Activated CD4-positive, alpha-beta memory T cell treated with anti-CD3 and anti-CD28 coated beads for 36 hours (primary cell): ENCODE measurements at regions not wholly inside any gene's neighbourhood (a gene's known extent, or its start where the extent isn't known, plus 50 kb on each side); places are given as distances from the start of the nearest gene placed in this dataset.
"Not testable (repeated sequence)": the region's sequence is repeated elsewhere in the genome, so short reads cannot be mapped to it uniquely, and the experiment has no call there.

Experiments
- CTCF ChIA-PET: fragments of 350-600 bp; sonication (Branson Sonifier 250); formaldehyde crosslinking; loops from one replicate; lab custom pipeline; 2021; ENCODE audit warnings: antibody characterized with exemption, inconsistent platforms; lab: Charles Lee
- POLR2A ChIA-PET: fragments of 350-600 bp; sonication (Branson Sonifier 250); formaldehyde crosslinking; loops from one replicate; lab custom pipeline; 2021; ENCODE audit warnings: antibody characterized with exemption; lab: Charles Lee
- DNase-seq: peaks from one replicate; pipeline ENCODE4 v3.0.0-alpha.2; 2020
- H3K27ac Mint-ChIP-seq: one replicate; pipeline ENCODE4 v1.8.0; 2021; ENCODE audit warnings: mixed read lengths
- H3K27me3 Mint-ChIP-seq: one replicate; pipeline ENCODE4 v1.8.0; 2021; ENCODE audit warnings: mixed read lengths
- H3K36me3 Mint-ChIP-seq: one replicate; pipeline ENCODE4 v1.8.0; 2021; ENCODE audit warnings: mixed read lengths
- H3K4me1 Mint-ChIP-seq: one replicate; pipeline ENCODE4 v1.8.0; 2021; ENCODE audit warnings: low read depth, mixed read lengths
- H3K4me3 Mint-ChIP-seq: one replicate; pipeline ENCODE4 v1.8.0; 2021; ENCODE audit warnings: mild to moderate bottlenecking, mixed read lengths
- H3K9me3 Mint-ChIP-seq: one replicate; pipeline ENCODE4 v1.8.0; 2021; ENCODE audit warnings: mixed read lengths
- intact Hi-C: fragments of 100-400 bp; cut with micrococcal nuclease; formaldehyde crosslinking; loops from one replicate; pipeline ENCODE4 v1.15.1; 2023

DNA sequence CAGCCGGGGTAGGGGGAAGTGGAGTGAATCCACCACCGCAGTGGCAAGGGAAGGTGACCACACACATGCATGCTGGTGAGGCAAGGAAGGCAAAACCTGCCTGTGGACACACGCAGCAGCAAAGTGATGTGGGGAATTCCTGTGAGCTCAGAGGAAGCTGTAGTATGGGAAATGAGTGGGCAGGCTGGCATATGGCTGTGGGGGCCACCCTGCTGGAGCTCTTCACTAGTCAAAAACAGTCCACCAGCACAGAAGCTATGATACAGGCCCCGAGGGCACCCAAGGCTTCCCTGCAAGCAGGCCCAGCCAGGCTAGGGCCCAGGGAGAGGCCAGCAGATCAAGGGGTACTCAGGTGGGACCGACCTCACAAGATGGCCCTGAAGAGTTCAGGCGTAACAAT lies 239.1 kb downstream of the CHM start:
- H3K9me3 Mint-ChIP-seq: peaks cover 26% of the 10 kb centered on the region
- no peaks in the 10 kb centered on the region for H3K4me1 Mint-ChIP-seq
- no peaks in the 10 kb centered on the region for H3K36me3 Mint-ChIP-seq
- no peaks in the 10 kb centered on the region for H3K27me3 Mint-ChIP-seq
- ChIA-PET CTCF (no interaction called here), POLR2A (no interaction called here)
- H3K4me3 Mint-ChIP-seq: no peak overlapping the region
- intact Hi-C loops: no loop called here
- no peak overlapping the region for H3K27ac Mint-ChIP-seq
- DNase-seq: no peak

- H3K4me3 Mint-ChIP-seq, H3K27ac Mint-ChIP-seq, DNase-seq, H3K9me3 Mint-ChIP-seq, CTCF ChIA-PET, H3K4me1 Mint-ChIP-seq, H3K36me3 Mint-ChIP-seq, intact Hi-C loops, H3K27me3 Mint-ChIP-seq, POLR2A ChIA-PET: not testable (repeated sequence)
Measured at GRCh38 chrX:85772391-85772790, 275.0 kb downstream of the CHM start.

DNA sequence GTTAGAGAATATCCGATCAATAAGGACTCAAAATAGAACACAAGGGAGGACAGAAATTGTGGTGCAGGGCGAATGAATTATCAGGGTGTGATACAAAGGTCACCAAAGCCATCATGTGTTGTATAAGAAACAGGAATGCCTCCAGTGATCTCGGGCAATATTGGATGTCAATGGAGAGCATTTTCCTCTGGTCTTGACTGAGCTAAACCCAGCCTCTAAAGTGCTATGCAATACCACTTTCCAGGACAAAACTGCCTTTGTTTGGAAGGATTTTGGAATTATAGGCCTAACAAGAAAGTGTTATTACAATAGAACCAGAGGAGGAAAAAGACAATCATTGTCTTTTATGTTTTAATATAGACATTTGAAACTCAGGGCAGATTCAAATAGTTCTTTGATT lies 281.7 kb downstream of the CHM start:
- intact Hi-C loops: no loop called here
- H3K27me3 Mint-ChIP-seq: no peaks in the 10 kb centered on the region
- ChIA-PET POLR2A (no interaction called here), CTCF (no interaction called here)
- no peak for DNase-seq
- no peak overlapping the region for H3K4me3 Mint-ChIP-seq
- H3K27ac Mint-ChIP-seq: no peak overlapping the region
- no peaks in the 10 kb centered on the region for H3K9me3 Mint-ChIP-seq
- H3K4me1 Mint-ChIP-seq: no peaks in the 10 kb centered on the region
- no peaks in the 10 kb centered on the region for H3K36me3 Mint-ChIP-seq

GRCh38 chrX:85723025-85723424 lies 324.3 kb downstream of the CHM start:
- H3K27me3 Mint-ChIP-seq, H3K4me1 Mint-ChIP-seq, H3K27ac Mint-ChIP-seq, CTCF ChIA-PET, intact Hi-C loops, H3K4me3 Mint-ChIP-seq, POLR2A ChIA-PET, DNase-seq, H3K9me3 Mint-ChIP-seq, H3K36me3 Mint-ChIP-seq: not testable (repeated sequence)

- H3K4me3 Mint-ChIP-seq, intact Hi-C loops, POLR2A ChIA-PET, H3K27ac Mint-ChIP-seq, H3K36me3 Mint-ChIP-seq, DNase-seq, H3K27me3 Mint-ChIP-seq, H3K9me3 Mint-ChIP-seq, CTCF ChIA-PET, H3K4me1 Mint-ChIP-seq: not testable (repeated sequence)
Measured at GRCh38 chrX:85703233-85703632, 323.8 kb upstream of the POF1B start.

DNA sequence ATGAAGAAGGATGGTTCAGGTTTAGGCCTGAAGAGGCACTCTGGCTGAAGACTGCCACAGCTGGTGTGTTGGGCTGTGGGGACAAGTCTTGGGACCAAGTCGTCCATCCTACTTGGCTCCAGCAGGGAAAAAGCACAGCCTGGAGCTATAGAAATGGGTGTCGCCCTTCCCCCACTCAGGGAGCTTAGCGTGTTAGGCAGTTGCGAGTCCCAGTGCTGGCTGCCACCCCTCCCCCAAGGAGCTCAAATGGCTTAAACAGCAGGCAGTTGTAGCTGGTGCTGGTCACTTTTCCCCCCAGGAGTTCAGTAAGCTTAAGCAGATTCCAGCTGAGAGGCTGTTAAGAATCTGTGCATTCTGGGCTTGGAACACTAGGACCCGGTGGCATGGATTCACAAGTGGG lies 319.5 kb upstream of the POF1B start:
- no peaks in the 10 kb centered on the region for H3K36me3 Mint-ChIP-seq
- H3K9me3 Mint-ChIP-seq: peaks cover 10% of the 10 kb centered on the region
- CTCF ChIA-PET: no interaction called here
- intact Hi-C loops: no loop called here
- H3K4me3 Mint-ChIP-seq: no peak overlapping the region
- H3K27ac Mint-ChIP-seq: no peak overlapping the region
- no peaks in the 10 kb centered on the region for H3K27me3 Mint-ChIP-seq
- POLR2A ChIA-PET: no interaction called here
- H3K4me1 Mint-ChIP-seq: no peaks in the 10 kb centered on the region
- no peak for DNase-seq

DNA sequence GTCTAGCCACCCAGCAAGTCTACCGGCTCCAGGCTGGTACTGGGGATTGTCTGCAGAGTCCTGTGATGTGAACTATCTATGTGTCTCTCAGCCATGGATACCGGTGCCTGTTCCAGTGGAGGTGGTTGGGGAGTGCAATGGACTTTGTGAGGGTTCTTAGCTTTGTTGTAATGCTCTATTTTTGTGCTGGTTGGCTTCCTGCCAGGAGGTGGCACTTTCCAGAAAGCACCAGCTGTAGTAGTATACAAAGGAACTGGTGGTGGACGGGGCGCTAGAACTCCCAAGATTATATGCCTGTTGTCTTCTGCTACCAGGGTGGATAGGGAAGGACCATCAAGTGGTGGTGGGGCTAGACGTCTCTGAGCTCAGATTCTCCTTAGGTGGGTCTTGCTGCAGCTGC lies 306.4 kb upstream of the POF1B start:
- CTCF ChIA-PET: no interaction called here

GRCh38 chrX:85666471-85666870 lies 287.0 kb upstream of the POF1B start:
- ChIA-PET CTCF (no interaction called here), POLR2A (no interaction called here)
- DNase-seq: no peak
- Mint-ChIP-seq H3K4me1 (no peaks in the 10 kb centered on the region), H3K27me3 (no peaks in the 10 kb centered on the region), H3K9me3 (peaks cover 2% of the 10 kb centered on the region), H3K36me3 (no peaks in the 10 kb centered on the region), H3K27ac (no peak overlapping the region), H3K4me3 (no peak overlapping the region)
- intact Hi-C loops: no loop called here

More for the DNA sequence above, 306.4 kb upstream of the POF1B start:
- peaks cover 6% of the 10 kb centered on the region for H3K9me3 Mint-ChIP-seq
- no peak overlapping the region for H3K27ac Mint-ChIP-seq
- H3K4me3 Mint-ChIP-seq: no peak overlapping the region
- no peaks in the 10 kb centered on the region for H3K36me3 Mint-ChIP-seq
- no peaks in the 10 kb centered on the region for H3K4me1 Mint-ChIP-seq
- DNase-seq: no peak
- POLR2A ChIA-PET: no interaction called here
- no peaks in the 10 kb centered on the region for H3K27me3 Mint-ChIP-seq
- intact Hi-C loops: no loop called here

DNA sequence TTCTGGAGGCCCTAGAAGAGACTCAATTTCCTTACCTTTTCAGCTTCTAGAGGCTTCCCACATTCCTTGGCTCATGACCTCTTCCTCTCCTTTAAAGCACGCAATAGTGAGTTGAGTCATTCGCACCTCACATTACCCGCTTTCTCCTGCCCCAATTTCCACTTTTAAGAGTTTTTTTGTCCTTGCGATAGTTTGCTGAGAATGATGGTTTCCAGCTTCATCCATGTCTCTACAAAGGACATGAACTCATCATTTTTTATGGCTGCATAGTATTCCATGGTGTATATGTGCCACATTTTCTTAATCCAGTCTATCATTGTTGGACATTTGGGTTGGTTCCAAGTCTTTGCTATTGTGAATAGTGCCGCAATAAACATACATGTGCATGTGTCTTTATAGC lies 284.5 kb upstream of the POF1B start:
- POLR2A ChIA-PET, H3K27me3 Mint-ChIP-seq, H3K36me3 Mint-ChIP-seq, CTCF ChIA-PET, H3K9me3 Mint-ChIP-seq, intact Hi-C loops, H3K4me1 Mint-ChIP-seq, DNase-seq, H3K27ac Mint-ChIP-seq, H3K4me3 Mint-ChIP-seq: not testable (repeated sequence)

- intact Hi-C loops: no loop called here
- no peaks in the 10 kb centered on the region for H3K27me3 Mint-ChIP-seq
- no peaks in the 10 kb centered on the region for H3K4me1 Mint-ChIP-seq
- H3K9me3 Mint-ChIP-seq: no peaks in the 10 kb centered on the region
- ChIA-PET POLR2A (no interaction called here), CTCF (no interaction called here)
- no peaks in the 10 kb centered on the region for H3K36me3 Mint-ChIP-seq
- no peak for DNase-seq
- H3K4me3 Mint-ChIP-seq: no peak overlapping the region
- H3K27ac Mint-ChIP-seq: no peak overlapping the region
Measured at GRCh38 chrX:85630901-85631300, 251.4 kb upstream of the POF1B start.

GRCh38 chrX:85627363-85627762 lies 247.9 kb upstream of the POF1B start:
- DNase-seq: no peak
- peaks cover 3% of the 10 kb centered on the region for H3K9me3 Mint-ChIP-seq

DNA sequence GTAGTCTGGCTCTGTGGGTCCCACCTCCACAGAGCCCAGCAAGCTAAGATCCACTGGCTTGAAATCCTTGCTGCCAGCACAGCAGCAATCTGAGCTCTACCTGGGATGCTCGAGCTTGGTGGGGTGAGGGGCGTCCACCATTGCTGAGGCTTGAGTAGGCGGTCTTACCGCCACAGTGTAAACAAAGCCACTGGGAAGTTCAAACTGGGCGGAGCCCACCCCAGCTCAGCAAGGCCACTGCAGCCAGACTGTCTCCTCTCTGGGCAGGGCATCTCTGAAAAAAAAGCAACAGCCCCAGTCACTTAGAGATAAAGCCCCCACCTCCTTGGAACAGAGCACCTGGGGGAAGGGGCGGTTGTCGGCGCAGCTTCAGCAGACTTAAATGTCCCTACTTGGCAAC lies 243.2 kb upstream of the POF1B start:
- H3K36me3 Mint-ChIP-seq: no peaks in the 10 kb centered on the region
- intact Hi-C loops: no loop called here
- ChIA-PET POLR2A (no interaction called here), CTCF (no interaction called here)
- H3K9me3 Mint-ChIP-seq: peaks cover 3% of the 10 kb centered on the region
- no peak overlapping the region for H3K4me3 Mint-ChIP-seq
- H3K27ac Mint-ChIP-seq: no peak overlapping the region
- DNase-seq: no peak
- H3K4me1 Mint-ChIP-seq: no peaks in the 10 kb centered on the region
- H3K27me3 Mint-ChIP-seq: no peaks in the 10 kb centered on the region

More at GRCh38 chrX:85627363-85627762, 247.9 kb upstream of the POF1B start:
- intact Hi-C loops: no loop called here
- POLR2A ChIA-PET: no interaction called here
- Mint-ChIP-seq H3K36me3 (no peaks in the 10 kb centered on the region), H3K4me3 (no peak overlapping the region), H3K4me1 (no peaks in the 10 kb centered on the region), H3K27ac (no peak overlapping the region), H3K27me3 (no peaks in the 10 kb centered on the region)
- CTCF ChIA-PET: no interaction called here

- POLR2A ChIA-PET: no interaction called here
- no peaks in the 10 kb centered on the region for H3K27me3 Mint-ChIP-seq
- CTCF ChIA-PET: no interaction called here
- DNase-seq: no peak
- H3K9me3 Mint-ChIP-seq: peaks cover 3% of the 10 kb centered on the region
- no peak overlapping the region for H3K4me3 Mint-ChIP-seq
- no peaks in the 10 kb centered on the region for H3K36me3 Mint-ChIP-seq
- H3K4me1 Mint-ChIP-seq: no peaks in the 10 kb centered on the region
- intact Hi-C loops: no loop called here
- H3K27ac Mint-ChIP-seq: no peak overlapping the region
Measured at GRCh38 chrX:85620466-85620865, 241.0 kb upstream of the POF1B start.

DNA sequence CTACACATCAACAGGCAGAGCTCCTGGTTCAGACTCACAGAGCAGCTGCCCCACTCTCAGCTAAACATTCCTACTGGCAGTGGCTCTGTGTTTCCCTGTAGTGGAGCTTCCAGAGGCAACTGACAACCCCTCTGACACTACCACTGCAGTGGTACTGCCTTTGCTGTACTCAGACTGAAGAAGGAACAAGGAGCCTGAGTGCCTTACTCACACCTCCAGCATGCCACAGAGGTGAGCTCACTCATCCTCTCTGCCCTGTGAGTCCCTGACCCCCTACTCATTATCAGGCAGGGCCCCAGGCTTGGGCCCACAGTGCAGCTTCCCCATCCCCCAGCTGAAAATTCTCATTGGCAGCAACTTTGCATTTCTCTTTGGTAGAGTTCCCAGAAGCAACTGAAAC lies 240.5 kb upstream of the POF1B start:
- POLR2A ChIA-PET: no interaction called here
- Mint-ChIP-seq H3K4me1 (no peaks in the 10 kb centered on the region), H3K27ac (no peak overlapping the region), H3K9me3 (peaks cover 3% of the 10 kb centered on the region), H3K27me3 (no peaks in the 10 kb centered on the region), H3K36me3 (no peaks in the 10 kb centered on the region), H3K4me3 (no peak overlapping the region)
- DNase-seq: no peak
- CTCF ChIA-PET: no interaction called here
- intact Hi-C loops: no loop called here
